Mesenchymal stem cell (in vitro differentiated cells and primary cell): ENCODE measurements at regions not wholly inside any gene's neighbourhood (a gene's known extent, or its start where the extent isn't known, plus 50 kb on each side); places are given as distances from the start of the nearest gene placed in this dataset.

ENCODE experiments used
- DNase-seq: peaks from one replicate; pipeline ENCODE4 v3.0.0-alpha.2; 2013
- H2AFZ ChIP-seq: one replicate; pipeline ENCODE4 v1.6.1; 2013; ENCODE audit warnings: low read depth, mild to moderate bottlenecking, control low read depth, inconsistent platforms, low read length, moderate library complexity
- H2AK5ac ChIP-seq: 2 replicates; pipeline ENCODE4 v1.6.1; 2013; ENCODE audit warnings: low read length, moderate library complexity, mild to moderate bottlenecking, inconsistent platforms; ENCODE audit not compliant: severe bottlenecking
- H2BK120ac ChIP-seq: one replicate; pipeline ENCODE4 v1.6.1; 2013; ENCODE audit warnings: low read depth, mild to moderate bottlenecking, inconsistent platforms, low read length, moderate library complexity
- H2BK12ac ChIP-seq, 2 experiments: one replicate each; pipeline ENCODE4 v1.6.1; 2013; ENCODE audit warnings: inconsistent platforms in 2 of 2, low read length in 2 of 2, mild to moderate bottlenecking in 2 of 2, moderate library complexity in 2 of 2, control low read depth in 1 of 2
- H2BK15ac ChIP-seq: one replicate; pipeline ENCODE4 v1.6.1; 2013; ENCODE audit warnings: mild to moderate bottlenecking, low read depth, inconsistent platforms; ENCODE audit not compliant: poor library complexity, severe bottlenecking
- H2BK5ac ChIP-seq: 2 replicates; pipeline ENCODE4 v1.6.1; 2013; ENCODE audit warnings: low read depth, mild to moderate bottlenecking, low read length, control low read depth, inconsistent platforms; ENCODE audit not compliant: poor library complexity, severe bottlenecking
- H3K14ac ChIP-seq, 2 experiments: one replicate each; pipeline ENCODE4 v1.6.1; 2013; ENCODE audit warnings: inconsistent platforms in 2 of 2, low read length in 2 of 2, control low read depth in 1 of 2, mild to moderate bottlenecking in 1 of 2, moderate library complexity in 1 of 2
- H3K18ac ChIP-seq, 2 experiments: one replicate each; pipeline ENCODE4 v1.6.1; 2013; ENCODE audit warnings: inconsistent platforms in 2 of 2, low read length in 2 of 2, control low read depth in 1 of 2, low read depth in 1 of 2, mild to moderate bottlenecking in 1 of 2
- H3K23ac ChIP-seq, 2 experiments: one replicate each; pipeline ENCODE4 v1.6.1; 2013; ENCODE audit warnings: inconsistent platforms in 2 of 2, low read length in 2 of 2, mild to moderate bottlenecking in 2 of 2, moderate library complexity in 2 of 2, control low read depth in 1 of 2
- H3K27ac ChIP-seq: 2 replicates; pipeline ENCODE4 v1.5.1; 2013; ENCODE audit warnings: mild to moderate bottlenecking, moderate library complexity, low read length, control low read depth, inconsistent platforms; ENCODE audit not compliant: poor library complexity, severe bottlenecking
- H3K27me3 ChIP-seq, 2 experiments: 2 replicates each; pipeline versions ENCODE4 v1.6.1 to v1.7.0; 2013; ENCODE audit warnings: low read length in 2 of 2, mild to moderate bottlenecking in 2 of 2, moderate library complexity in 2 of 2, control low read depth in 1 of 2, inconsistent platforms in 1 of 2; ENCODE audit not compliant: control insufficient read depth in 1 of 2, insufficient read depth in 1 of 2
- H3K36me3 ChIP-seq, 2 experiments: 2 replicates each; pipeline versions ENCODE4 v1.6.1 to v1.7.0; 2013; ENCODE audit warnings: low read length in 2 of 2, control low read depth in 1 of 2, inconsistent platforms in 1 of 2, low read depth in 1 of 2, mild to moderate bottlenecking in 1 of 2; ENCODE audit not compliant: insufficient read depth in 2 of 2, control insufficient read depth in 1 of 2
- H3K4ac ChIP-seq, 2 experiments: one replicate each; pipeline ENCODE4 v1.6.1; 2013; ENCODE audit warnings: inconsistent platforms in 2 of 2, low read length in 2 of 2, mild to moderate bottlenecking in 2 of 2, moderate library complexity in 2 of 2, control low read depth in 1 of 2, low read depth in 1 of 2
- H3K4me1 ChIP-seq: 2 replicates; pipeline ENCODE4 v1.6.1; 2013; ENCODE audit warnings: low read depth, low read length, control low read depth; ENCODE audit not compliant: control insufficient read depth, insufficient read depth
- H3K4me2 ChIP-seq: 2 replicates; pipeline ENCODE4 v1.6.1; 2013; ENCODE audit warnings: low read length, mild to moderate bottlenecking, inconsistent platforms; ENCODE audit not compliant: poor library complexity, severe bottlenecking
- H3K4me3 ChIP-seq, 2 experiments: 2 replicates each; pipeline versions ENCODE4 v1.5.1 to v1.7.0; 2013; ENCODE audit warnings: low read length in 2 of 2, mild to moderate bottlenecking in 2 of 2, control low read depth in 1 of 2, low read depth in 1 of 2; ENCODE audit not compliant: insufficient read depth in 1 of 2
- H3K79me1 ChIP-seq: replicated peaks from 2 replicates; pipeline ENCODE4 v1.6.1; 2013; ENCODE audit warnings: mild to moderate bottlenecking, control low read depth, low read length, inconsistent platforms; ENCODE audit not compliant: poor library complexity, severe bottlenecking
- H3K9ac ChIP-seq: 2 replicates; pipeline ENCODE4 v1.7.0; 2013; ENCODE audit warnings: mild to moderate bottlenecking, low read length, moderate library complexity
- H3K9me3 ChIP-seq: 2 replicates; pipeline ENCODE4 v1.7.0; 2013; ENCODE audit warnings: mild to moderate bottlenecking, low read length; ENCODE audit not compliant: control insufficient read depth
- H4K8ac ChIP-seq: one replicate; pipeline ENCODE4 v1.6.1; 2013; ENCODE audit warnings: inconsistent platforms, mild to moderate bottlenecking, low read length, moderate library complexity
- H4K91ac ChIP-seq: one replicate; pipeline ENCODE4 v1.6.1; 2013; ENCODE audit warnings: mild to moderate bottlenecking, low read length, inconsistent platforms
- WGBS: methylation state at CpG from one replicate; pipeline ENCODE4 v1.1.7; 2013; ENCODE audit warnings: mixed read lengths; 5-methylcytosine and 5-hydroxymethylcytosine counted together

DNA sequence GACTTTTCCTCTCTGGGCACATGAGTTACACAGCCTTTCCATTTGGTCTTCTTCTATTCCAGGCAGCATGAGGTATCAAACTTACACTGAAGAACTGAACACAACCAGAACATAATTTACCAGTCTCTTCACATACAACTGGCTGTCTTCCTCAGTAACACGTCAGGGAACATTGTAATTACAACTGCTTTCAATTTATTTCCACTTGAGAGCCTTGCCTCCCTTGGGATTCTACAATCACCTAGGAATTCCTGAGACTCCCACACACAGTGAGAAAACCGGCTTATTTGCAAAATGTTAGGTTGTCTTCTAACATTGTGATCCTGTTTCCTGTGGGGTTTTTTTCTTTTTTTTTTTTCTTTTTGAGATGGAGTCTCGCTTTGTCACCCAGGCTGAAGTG lies 149.9 kb downstream of the TMX3 start:
- Histone ChIP-seq H2BK12ac (no peak overlapping the region), H3K4me1 (no peaks in the 10 kb centered on the region), H2AFZ (no peak overlapping the region), H3K9ac (no peak overlapping the region), H4K8ac (no peak overlapping the region), H3K23ac (no peak overlapping the region), H2BK120ac (no peak overlapping the region), H3K36me3 (no peaks in the 10 kb centered on the region), H4K91ac (no peak overlapping the region), H3K27ac (no peak overlapping the region), H3K79me1 (no peaks in the 10 kb centered on the region), H3K18ac (no peak overlapping the region), H3K4me2 (no peak overlapping the region), H3K4me3 (no peak overlapping the region), H2AK5ac (no peak overlapping the region), H3K9me3 (no peaks in the 10 kb centered on the region), H2BK15ac (no peak overlapping the region), H3K4ac (no peak overlapping the region), H3K27me3 (no peaks in the 10 kb centered on the region), H2BK5ac (no peak overlapping the region), H3K14ac (no peak overlapping the region)
- DNase-seq, result no peak
- 42% methylated on average over 2 of the region's 3 CpGs for WGBS

DNA sequence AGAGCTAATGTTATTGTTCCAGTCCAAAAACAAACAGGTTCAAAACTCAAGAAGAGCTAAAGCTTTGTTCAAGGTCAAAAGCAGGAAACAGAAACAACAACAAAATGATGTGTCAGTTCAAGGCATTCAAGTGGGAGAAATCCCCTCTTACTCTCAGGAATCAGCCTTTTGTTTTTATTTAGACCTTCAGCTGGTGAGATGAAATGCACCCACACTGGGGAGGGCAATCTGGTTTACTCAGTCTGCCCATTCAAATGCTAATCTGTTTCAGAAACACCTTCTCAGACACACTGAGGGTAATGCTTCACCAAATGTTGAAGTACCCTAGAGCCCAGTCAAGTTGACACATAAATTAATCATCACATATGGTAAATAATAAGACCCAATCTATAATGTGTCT lies 150.6 kb downstream of the TMX3 start:
- Histone ChIP-seq H3K79me1 (no peaks in the 10 kb centered on the region), H3K23ac (no peak overlapping the region)

DNA sequence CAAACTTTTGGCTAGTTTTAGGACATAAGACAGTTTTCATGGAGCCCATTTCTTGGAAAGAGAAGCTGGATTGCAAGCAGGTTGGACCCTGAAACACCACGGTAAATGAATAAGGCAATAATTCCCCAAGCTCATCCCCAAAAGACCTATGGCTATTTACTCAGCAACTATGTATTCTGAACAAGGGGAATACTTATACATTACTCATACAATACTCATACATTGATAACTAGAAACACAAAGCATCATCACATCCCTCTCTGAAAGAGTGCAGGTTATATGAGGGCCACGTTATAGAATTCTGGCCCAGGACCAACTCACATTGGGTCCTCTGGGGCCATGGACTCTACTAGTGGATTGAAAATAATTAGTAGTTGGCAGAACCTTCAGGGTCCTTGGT lies 154.8 kb downstream of the TMX3 start:
- Histone ChIP-seq H3K23ac (no peak overlapping the region), H3K36me3 (no peaks in the 10 kb centered on the region), H2AK5ac (no peak overlapping the region), H4K8ac (no peak overlapping the region), H2AFZ (no peak overlapping the region), H3K27ac (no peak overlapping the region), H3K27me3 (no peaks in the 10 kb centered on the region), H2BK15ac (no peak overlapping the region), H2BK120ac (no peak overlapping the region), H3K18ac (no peak overlapping the region), H3K9me3 (no peaks in the 10 kb centered on the region), H3K4me1 (no peaks in the 10 kb centered on the region), H3K4me2 (no peak overlapping the region), H3K9ac (no peak overlapping the region), H3K4me3 (no peak overlapping the region), H2BK12ac (no peak overlapping the region), H3K79me1 (no peaks in the 10 kb centered on the region), H3K14ac (no peak overlapping the region), H2BK5ac (no peak overlapping the region), H3K4ac (no peak overlapping the region), H4K91ac (no peak overlapping the region)
- WGBS, result 93% methylated on average over 2 of the region's 2 CpGs
- no peak for DNase-seq

More for the DNA sequence above, 150.6 kb downstream of the TMX3 start:
- Histone ChIP-seq H2AFZ (no peak overlapping the region), H2BK120ac (no peak overlapping the region), H3K4me2 (no peak overlapping the region), H3K9ac (no peak overlapping the region), H3K4me1 (no peaks in the 10 kb centered on the region), H2BK12ac (no peak overlapping the region), H3K9me3 (no peaks in the 10 kb centered on the region), H2AK5ac (no peak overlapping the region), H2BK15ac (no peak overlapping the region), H4K8ac (no peak overlapping the region), H4K91ac (no peak overlapping the region), H2BK5ac (no peak overlapping the region), H3K27me3 (no peaks in the 10 kb centered on the region), H3K36me3 (no peaks in the 10 kb centered on the region), H3K18ac (no peak overlapping the region), H3K4ac (no peak overlapping the region), H3K4me3 (no peak overlapping the region), H3K27ac (no peak overlapping the region), H3K14ac (no peak overlapping the region)
- no peak for DNase-seq

DNA sequence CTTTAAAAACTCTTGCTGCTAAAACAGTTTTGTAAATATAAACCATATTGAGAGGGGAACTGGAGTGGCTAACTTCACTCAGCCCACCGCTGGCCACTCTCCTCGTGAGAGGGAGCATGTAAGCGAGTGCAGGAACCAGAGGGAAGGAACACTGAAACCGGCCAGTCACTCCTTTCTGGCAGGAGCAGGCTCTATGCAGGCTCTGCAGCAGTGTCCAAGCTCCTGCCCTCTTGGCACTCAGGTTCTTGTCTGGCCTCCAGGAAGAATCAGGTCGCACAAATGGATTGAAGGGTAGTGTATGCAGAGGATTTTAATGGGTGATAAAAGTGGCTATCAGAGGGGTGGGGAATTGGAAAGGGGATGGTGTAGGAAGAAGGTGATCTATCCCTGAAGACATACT lies 157.7 kb downstream of the TMX3 start:
- H3K4me1 ChIP-seq, result no peaks in the 10 kb centered on the region
- 89% methylated on average over 5 of the region's 5 CpGs for WGBS
- no peak for DNase-seq

More for the DNA sequence above, 157.7 kb downstream of the TMX3 start:
- H3K4ac ChIP-seq, result no peak overlapping the region
- H3K36me3 ChIP-seq, result no peaks in the 10 kb centered on the region
- no peak overlapping the region for H2BK120ac ChIP-seq
- no peak overlapping the region for H4K91ac ChIP-seq
- H2BK12ac ChIP-seq, result no peak overlapping the region
- H3K9ac ChIP-seq, result no peak overlapping the region
- no peak overlapping the region for H4K8ac ChIP-seq
- no peaks in the 10 kb centered on the region for H3K79me1 ChIP-seq
- H2BK15ac ChIP-seq, result no peak overlapping the region
- H3K27ac ChIP-seq, result no peak overlapping the region
- no peaks in the 10 kb centered on the region for H3K27me3 ChIP-seq
- no peak overlapping the region for H3K4me2 ChIP-seq
- no peak overlapping the region for H3K14ac ChIP-seq
- H2AK5ac ChIP-seq, result no peak overlapping the region
- H2AFZ ChIP-seq, result no peak overlapping the region
- H3K18ac ChIP-seq, result no peak overlapping the region
- no peaks in the 10 kb centered on the region for H3K9me3 ChIP-seq
- H3K23ac ChIP-seq, result no peak overlapping the region
- H2BK5ac ChIP-seq, result no peak overlapping the region
- H3K4me3 ChIP-seq, result no peak overlapping the region
